HEK293 (cell line): ENCODE measurements at regions not wholly inside any gene's neighbourhood (a gene's known extent, or its start where the extent isn't known, plus 50 kb on each side); places are given as distances from the start of the nearest gene placed in this dataset.

Experiments used
- CTCF ChIA-PET: fragments of 350-600 bp; formaldehyde crosslinking; extraction: SDS; loops from one replicate; lab custom pipeline; 2021; ENCODE audit warnings: antibody characterized with exemption; lab: Yijun Ruan, JAX
- POLR2A ChIA-PET: fragments of 300-600 bp; formaldehyde crosslinking; extraction: SDS; loops from one replicate; lab custom pipeline; 2020; ENCODE audit warnings: antibody characterized with exemption, inconsistent platforms; lab: Yijun Ruan, JAX
- H3K27ac ChIP-seq: fragments of 200-500 bp; sonication (Bioruptor generic); 2 replicates; pipeline ENCODE4 v1.5.1; 2014; ENCODE audit warnings: low read depth, low read length, control low read depth, inconsistent platforms; ENCODE audit errors: extremely low read depth
- H3K36me3 ChIP-seq, 2 experiments: fragments of 200-500 bp in 1 of 2; sonication (Bioruptor generic) in 1 of 2; 1 replicate in 1 of 2; 2 replicates in 1 of 2; pipeline ENCODE4 v1.5.1; 2014 to 2017; ENCODE audit warnings: inconsistent platforms in 2 of 2, low read length in 2 of 2; ENCODE audit not compliant: control insufficient read depth in 2 of 2, insufficient read depth in 1 of 2
- H3K4me1 ChIP-seq: fragments of 200-500 bp; sonication (Bioruptor generic); 2 replicates; pipeline ENCODE4 v1.5.1; 2014; ENCODE audit warnings: mild to moderate bottlenecking, low read length, inconsistent platforms; ENCODE audit not compliant: control insufficient read depth, insufficient read depth
- H3K4me3 ChIP-seq: 2 replicates; pipeline ENCODE4 v1.5.1; 2011; ENCODE audit warnings: low read depth, mild to moderate bottlenecking, control low read depth, low read length, moderate library complexity
- H3K9me3 ChIP-seq: fragments of 200-500 bp; sonication (Bioruptor generic); 2 replicates; pipeline ENCODE4 v1.5.1; 2014; ENCODE audit warnings: low read depth, low read length, inconsistent platforms; ENCODE audit not compliant: control insufficient read depth, insufficient read depth
- ELK4 ChIP-seq: IDR thresholded peaks from 2 replicates; pipeline ENCODE4 v1.6.1; 2011; ENCODE audit warnings: mild to moderate bottlenecking, low read depth, low read length, borderline replicate concordance
- GLIS1 ChIP-seq: fragments of 450-650 bp; formaldehyde crosslinking; IDR thresholded peaks from 2 replicates; pipeline ENCODE4 v1.5.1; 2016; ENCODE audit warnings: missing biosample characterization, missing genetic modification characterization
- GLIS2 ChIP-seq: fragments of 450-650 bp; formaldehyde crosslinking; IDR thresholded peaks from 2 replicates; pipeline ENCODE4 v1.5.1; 2016; ENCODE audit warnings: missing biosample characterization, missing genetic modification characterization
- INSM2 ChIP-seq: fragments of 450-650 bp; formaldehyde crosslinking; IDR thresholded peaks from 2 replicates; pipeline ENCODE4 v1.5.1; 2016; ENCODE audit warnings: missing biosample characterization, missing genetic modification characterization
- MYNN ChIP-seq: fragments of 450-650 bp; formaldehyde crosslinking; IDR thresholded peaks from 2 replicates; pipeline ENCODE4 v1.5.1; 2016; ENCODE audit warnings: missing biosample characterization, missing genetic modification characterization, borderline replicate concordance
- MZF1 ChIP-seq: fragments of 450-650 bp; formaldehyde crosslinking; IDR thresholded peaks from 2 replicates; pipeline ENCODE4 v1.5.1; 2017; ENCODE audit warnings: missing biosample characterization, missing genetic modification characterization, borderline replicate concordance
- WT1 ChIP-seq: fragments of 450-650 bp; formaldehyde crosslinking; IDR thresholded peaks from 2 replicates; pipeline ENCODE4 v1.5.1; 2016; ENCODE audit warnings: missing biosample characterization, missing genetic modification characterization
- ZBTB1 ChIP-seq: fragments of 450-650 bp; formaldehyde crosslinking; IDR thresholded peaks from 2 replicates; pipeline ENCODE4 v1.5.1; 2016; ENCODE audit warnings: missing biosample characterization, missing genetic modification characterization
- ZBTB17 ChIP-seq: fragments of 450-650 bp; formaldehyde crosslinking; IDR thresholded peaks from 2 replicates; pipeline ENCODE4 v1.5.1; 2016; ENCODE audit warnings: missing biosample characterization, missing genetic modification characterization
- ZIC2 ChIP-seq: fragments of 450-650 bp; formaldehyde crosslinking; IDR thresholded peaks from 2 replicates; pipeline ENCODE4 v1.5.1; 2016; ENCODE audit warnings: missing biosample characterization, missing genetic modification characterization
- ZNF132 ChIP-seq: fragments of 450-650 bp; formaldehyde crosslinking; IDR thresholded peaks from 2 replicates; pipeline ENCODE4 v1.5.1; 2017; ENCODE audit warnings: missing biosample characterization, missing genetic modification characterization, borderline replicate concordance
- ZNF138 ChIP-seq: fragments of 450-650 bp; formaldehyde crosslinking; IDR thresholded peaks from 2 replicates; pipeline ENCODE4 v1.5.1; 2016; ENCODE audit warnings: missing biosample characterization, missing genetic modification characterization, borderline replicate concordance
- ZNF214 ChIP-seq: fragments of 450-650 bp; formaldehyde crosslinking; IDR thresholded peaks from 2 replicates; pipeline ENCODE4 v1.5.1; 2017; ENCODE audit warnings: missing biosample characterization, mild to moderate bottlenecking, missing genetic modification characterization, borderline replicate concordance
- ZNF239 ChIP-seq: fragments of 450-650 bp; formaldehyde crosslinking; IDR thresholded peaks from 2 replicates; pipeline ENCODE4 v1.5.1; 2016; ENCODE audit warnings: missing biosample characterization, missing genetic modification characterization
- ZNF560 ChIP-seq: fragments of 450-650 bp; formaldehyde crosslinking; IDR thresholded peaks from 2 replicates; pipeline ENCODE4 v1.5.1; 2017; ENCODE audit warnings: missing biosample characterization, missing genetic modification characterization, borderline replicate concordance
- ZNF610 ChIP-seq: fragments of 450-650 bp; formaldehyde crosslinking; IDR thresholded peaks from 2 replicates; pipeline ENCODE4 v1.5.1; 2016; ENCODE audit warnings: missing biosample characterization, missing genetic modification characterization, borderline replicate concordance
- ZNF626 ChIP-seq: fragments of 450-650 bp; sonication (Bioruptor Pico); formaldehyde crosslinking; IDR thresholded peaks from 2 replicates; pipeline ENCODE4 v1.5.1; 2018; ENCODE audit warnings: missing biosample characterization, missing genetic modification characterization, inconsistent platforms
- ZNF629 ChIP-seq: fragments of 450-650 bp; formaldehyde crosslinking; IDR thresholded peaks from 2 replicates; pipeline ENCODE4 v1.5.1; 2017; ENCODE audit warnings: missing biosample characterization, missing genetic modification characterization
- ZNF645 ChIP-seq: fragments of 450-650 bp; formaldehyde crosslinking; IDR thresholded peaks from 2 replicates; pipeline ENCODE4; 2016; ENCODE audit warnings: missing biosample characterization, missing genetic modification characterization
- ZNF654 ChIP-seq: fragments of 450-650 bp; formaldehyde crosslinking; IDR thresholded peaks from 2 replicates; pipeline ENCODE4 v1.5.1; 2016; ENCODE audit warnings: low read depth, missing biosample characterization, missing genetic modification characterization
- ZNF677 ChIP-seq: fragments of 450-650 bp; IDR thresholded peaks from 2 replicates; pipeline ENCODE4 v1.5.0; 2018; ENCODE audit warnings: missing biosample characterization, mild to moderate bottlenecking, missing genetic modification characterization, moderate library complexity
- ZNF768 ChIP-seq: fragments of 450-650 bp; formaldehyde crosslinking; IDR thresholded peaks from 2 replicates; pipeline ENCODE4 v1.5.1; 2018; ENCODE audit warnings: missing biosample characterization, mild to moderate bottlenecking, missing genetic modification characterization
- ZNF830 ChIP-seq: fragments of 450-650 bp; IDR thresholded peaks from 2 replicates; pipeline ENCODE4 v1.5.0; 2018; ENCODE audit warnings: missing biosample characterization, missing genetic modification characterization, low read depth, mild to moderate bottlenecking, moderate library complexity
- ZSCAN16 ChIP-seq: fragments of 450-650 bp; formaldehyde crosslinking; IDR thresholded peaks from 2 replicates; pipeline ENCODE4 v1.5.1; 2016; ENCODE audit warnings: missing biosample characterization, missing genetic modification characterization
- ZSCAN5A ChIP-seq: fragments of 450-650 bp; formaldehyde crosslinking; IDR thresholded peaks from 2 replicates; pipeline ENCODE4 v1.5.1; 2016; ENCODE audit warnings: missing biosample characterization, missing genetic modification characterization

- no peaks in the 10 kb centered on the region for H3K4me1 ChIP-seq
- no peak overlapping the region for H3K4me3 ChIP-seq
- no peaks in the 10 kb centered on the region for H3K9me3 ChIP-seq
- H3K27ac ChIP-seq = no peak overlapping the region
- TF ChIP-seq MZF1 = no peak
- no peak for TF ChIP-seq GLIS2 (tag by site-specific recombination)
- no peak for TF ChIP-seq ZNF560 (tag by site-specific recombination)
- peaks cover 0 to 4% of the 10 kb centered on the region in 2 experiments; a peak in 1 of 3 replicates for H3K36me3 ChIP-seq
- CTCF ChIA-PET = interaction anchor here (0.6 kb wide), 1 partner anchor 54 kb away, joined by 3 read pairs; no protein-coding TSS in a partner anchor
- POLR2A ChIA-PET = interaction anchor here (0.6 kb wide), 1 partner anchor 34 kb away, joined by 4 read pairs; no protein-coding TSS in a partner anchor
Observed at GRCh38 chr11:17157761-17158160, 50.0 kb downstream of the PIK3C2A start.

GRCh38 chr11:17156283-17156682, 51.5 kb downstream of the PIK3C2A start:
- POLR2A ChIA-PET = no interaction called here
- Histone ChIP-seq H3K36me3 (peaks cover 0 to 4% of the 10 kb centered on the region in 2 experiments; a peak in 1 of 3 replicates), H3K4me1 (no peaks in the 10 kb centered on the region), H3K27ac (no peak overlapping the region), H3K9me3 (no peaks in the 10 kb centered on the region), H3K4me3 (no peak overlapping the region)
- TF ChIP-seq GLIS1 (tag by site-specific recombination) = peak; percentile 61
- TF ChIP-seq ELK4 = no peak
- CTCF ChIA-PET = interaction anchor here (1.2 kb wide), 1 partner anchor 198 kb away, joined by 4 read pairs; no protein-coding TSS in a partner anchor

- ChIA-PET CTCF (interaction anchor here (1.2 kb wide), 1 partner anchor 199 kb away, joined by 4 read pairs; no protein-coding TSS in a partner anchor), POLR2A (no interaction called here)
- Histone ChIP-seq H3K36me3 (peaks cover 0 to 4% of the 10 kb centered on the region in 2 experiments; a peak in 1 of 3 replicates), H3K4me3 (no peak overlapping the region), H3K4me1 (no peaks in the 10 kb centered on the region), H3K27ac (no peak overlapping the region), H3K9me3 (no peaks in the 10 kb centered on the region)
- TF ChIP-seq ZNF610 (tag by site-specific recombination) = no peak
- no peak for TF ChIP-seq INSM2
- no peak for TF ChIP-seq ZNF654
- TF ChIP-seq ZNF138 (tag by site-specific recombination) = no peak
- TF ChIP-seq ZNF677 (tag by site-specific recombination) = no peak
- TF ChIP-seq ZNF132 = no peak
- no peak for TF ChIP-seq ZNF626
- TF ChIP-seq MYNN (tag by site-specific recombination) = no peak
- TF ChIP-seq ZNF768 (tag by site-specific recombination) = no peak
- TF ChIP-seq ZNF629 (tag by site-specific recombination) = no peak
- TF ChIP-seq WT1 (tag by site-specific recombination) = no peak
- TF ChIP-seq ZBTB17 (tag by site-specific recombination) = no peak
- TF ChIP-seq ZBTB1 (tag by site-specific recombination) = no peak
- no peak for TF ChIP-seq ZIC2 (tag by site-specific recombination)
- TF ChIP-seq ZSCAN5A (tag by site-specific recombination) = no peak
- no peak for TF ChIP-seq ZNF645 (tag by site-specific recombination)
- TF ChIP-seq ZNF239 (tag by site-specific recombination) = no peak
- TF ChIP-seq ZNF214 (tag by site-specific recombination) = no peak
- TF ChIP-seq ZNF830 (tag by site-specific recombination) = no peak
- no peak for TF ChIP-seq ZSCAN16 (tag by site-specific recombination)
Observed at GRCh38 chr11:17154409-17155159, 53.2 kb downstream of the PIK3C2A start.
